ENCODE measurements at regions not wholly inside any gene's neighbourhood (a gene's known extent, or its start where the extent isn't known, plus 50 kb on each side); places are given as distances from the start of the nearest gene placed in this dataset.

- Histone ChIP-seq H3K4me2 (ENCODE audit: low read depth, low read length) (no peak overlapping the region), H3K4me3 (replicated peaks in 1 of 3; ENCODE audit: insufficient read depth in 1 of 3, low read depth in 2 of 3, low read length in 3 of 3) (no peak overlapping the region), H3K36me3 (replicated peaks in 1 of 2; ENCODE audit: control insufficient read depth in 1 of 2, insufficient read depth in 2 of 2, low read length in 2 of 2) (no peaks in the 10 kb centered on the region), H3K27ac (ENCODE audit: extremely low read length, insufficient read depth, low read length) (no peak overlapping the region), H3K9ac (ENCODE audit: insufficient read depth, low read depth, low read length) (no peak overlapping the region), H3K27me3 (ENCODE audit: control insufficient read depth in 1 of 2, insufficient read depth in 2 of 2, low read length in 2 of 2) (no peaks in the 10 kb centered on the region), H4K20me1 (ENCODE audit: insufficient read depth, low read length) (no peaks in the 10 kb centered on the region), H3K79me2 (ENCODE audit: insufficient read depth, low read length) (no peaks in the 10 kb centered on the region), H3K9me3 (ENCODE audit: low read length) (peaks cover 7% of the 10 kb centered on the region; the same call in 1 of the 2 replicates), H3K4me1 (ENCODE audit: insufficient read depth, low read length) (no peaks in the 10 kb centered on the region), H2AFZ (ENCODE audit: low read length) (no peak overlapping the region)
- FAIRE-seq (no peak), DNase-seq (ENCODE audit: low spot score) (peak; percentile 4), ATAC-seq (no peak)
- ChIA-PET POLR2A (no interaction called here), CTCF (ENCODE audit: low intra/inter-chr PET ratio, low total read pairs) (no interaction called here)
- in situ Hi-C loops (cut with HindIII; ENCODE audit: extremely low pct_ligation_motif_present, low pct_unique_long_range_greater_than_20kb) (no loop called here), intact Hi-C loops (cut with micrococcal nuclease; ENCODE audit: unreplicated experiment) (no loop called here)
- 12% methylated on average over 3 of the region's 3 CpGs for WGBS (ENCODE audit: low lambda C conversion rate)
- no TSS peak for BruUV-seq (replicated peaks)
- TF ChIP-seq FOSL2 (CRISPR knock-in tag; IDR thresholded peaks at IDR 0.05) (no peak), ZBTB44 (CRISPR knock-in tag; IDR thresholded peaks at IDR 0.05) (no peak), GABPA (IDR thresholded peaks at IDR 0.05; ENCODE audit: low read depth, low read length) (no peak), GABPA (CRISPR knock-in tag; IDR thresholded peaks at IDR 0.05; ENCODE audit: low read depth) (0 out of 2 replicates have a peak, but pooled peaks have one; percentile 45), ZNF468 (CRISPR knock-in tag; IDR thresholded peaks at IDR 0.05) (no peak), LRRFIP1 (CRISPR knock-in tag; conservative IDR thresholded peaks at IDR 0.05) (no peak), MTF1 (CRISPR knock-in tag; IDR thresholded peaks at IDR 0.05) (no peak), ZNF407 (CRISPR knock-in tag; IDR thresholded peaks at IDR 0.05; ENCODE audit: not compliant biosample characterization) (no peak), ZFP37 (CRISPR knock-in tag; IDR thresholded peaks at IDR 0.05; ENCODE audit: borderline replicate concordance) (no peak), MATR3 (CRISPR knock-in tag; IDR thresholded peaks at IDR 0.05) (no peak), FOXP1 (IDR thresholded peaks at IDR 0.05) (no peak), FOXP1 (CRISPR knock-in tag; IDR thresholded peaks at IDR 0.05) (peak; percentile 21; the same call in 1 of the 2 replicates), ZNF790 (CRISPR knock-in tag; IDR thresholded peaks at IDR 0.05; ENCODE audit: borderline replicate concordance) (no peak)
Observed at GRCh38 chr2:6556755-6557154, 309.0 kb downstream of the CMPK2 start.

Measured in HepG2 (cell line).